GM19468 (cell line): ENCODE measurements at regions not wholly inside any gene's neighbourhood (a gene's known extent, or its start where the extent isn't known, plus 50 kb on each side); places are given as distances from the start of the nearest gene placed in this dataset.

Experiments used
- ATAC-seq: cut with Tn5 transposase; IDR thresholded peaks from one replicate; pipeline ENCODE4 v1.9.1; 2021; ENCODE audit warnings: mild to moderate bottlenecking, moderate library complexity, moderate number of reproducible peaks; ENCODE audit not compliant: unreplicated experiment; ENCODE audit errors: extremely low read depth

DNA sequence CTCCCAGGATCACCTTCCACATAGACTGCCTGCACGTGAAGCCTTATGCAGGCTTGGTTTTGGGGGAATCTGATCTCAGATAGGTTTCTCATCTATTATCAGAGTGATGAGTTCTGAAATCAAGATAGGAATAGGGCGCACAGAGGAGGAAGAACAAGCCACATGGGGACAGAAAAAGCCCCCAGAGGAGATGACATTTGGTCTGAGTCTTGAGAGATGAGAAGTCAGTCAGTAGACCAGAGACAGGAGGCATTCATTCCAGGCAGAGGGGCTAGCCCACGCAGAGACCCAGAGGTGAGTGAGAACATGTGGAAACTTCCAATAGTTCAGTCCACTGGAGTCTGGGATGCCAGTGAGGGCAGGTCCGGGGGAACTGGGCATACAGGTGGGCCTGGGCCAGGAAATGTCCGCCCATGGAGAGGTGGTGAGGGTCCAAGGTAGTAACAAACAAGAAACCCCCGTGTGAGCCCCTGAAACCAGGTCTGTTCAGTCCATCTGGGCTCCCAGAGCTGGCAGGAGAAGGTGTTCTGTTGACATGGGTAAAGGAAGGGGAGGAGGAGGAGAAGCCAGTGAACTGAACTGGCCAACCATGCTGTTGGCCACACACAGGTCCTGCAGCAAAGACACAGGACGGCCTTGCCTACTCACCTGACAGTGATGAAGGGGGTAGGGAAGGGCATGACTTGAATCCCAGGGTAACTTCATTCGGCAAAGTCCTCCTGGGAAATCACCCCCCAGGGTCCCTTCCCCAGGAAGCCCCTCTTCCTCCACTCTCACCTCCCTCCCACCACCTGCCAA, 69.3 kb upstream of the SMNDC1 start:
- ATAC-seq = no peak

DNA sequence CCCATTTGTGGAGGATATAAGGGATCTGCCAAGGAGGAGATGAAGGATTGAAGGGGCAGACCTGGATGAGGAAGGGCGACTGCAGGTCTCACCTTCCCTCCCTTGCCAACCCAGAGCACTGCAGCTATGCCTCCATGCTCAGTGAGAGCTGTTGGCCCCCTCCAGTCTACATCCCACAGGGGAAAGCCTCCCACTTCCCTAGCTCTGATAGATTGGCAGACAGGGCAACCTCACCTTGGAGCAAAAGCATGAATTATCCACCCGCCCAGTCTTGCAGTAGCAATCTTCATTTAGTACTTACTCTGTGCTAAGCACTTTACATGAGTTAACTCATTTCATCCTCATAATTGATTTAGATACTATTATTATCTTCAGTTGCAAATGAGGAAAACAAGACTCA, 70.4 kb upstream of the SMNDC1 start:
- no peak for ATAC-seq

DNA sequence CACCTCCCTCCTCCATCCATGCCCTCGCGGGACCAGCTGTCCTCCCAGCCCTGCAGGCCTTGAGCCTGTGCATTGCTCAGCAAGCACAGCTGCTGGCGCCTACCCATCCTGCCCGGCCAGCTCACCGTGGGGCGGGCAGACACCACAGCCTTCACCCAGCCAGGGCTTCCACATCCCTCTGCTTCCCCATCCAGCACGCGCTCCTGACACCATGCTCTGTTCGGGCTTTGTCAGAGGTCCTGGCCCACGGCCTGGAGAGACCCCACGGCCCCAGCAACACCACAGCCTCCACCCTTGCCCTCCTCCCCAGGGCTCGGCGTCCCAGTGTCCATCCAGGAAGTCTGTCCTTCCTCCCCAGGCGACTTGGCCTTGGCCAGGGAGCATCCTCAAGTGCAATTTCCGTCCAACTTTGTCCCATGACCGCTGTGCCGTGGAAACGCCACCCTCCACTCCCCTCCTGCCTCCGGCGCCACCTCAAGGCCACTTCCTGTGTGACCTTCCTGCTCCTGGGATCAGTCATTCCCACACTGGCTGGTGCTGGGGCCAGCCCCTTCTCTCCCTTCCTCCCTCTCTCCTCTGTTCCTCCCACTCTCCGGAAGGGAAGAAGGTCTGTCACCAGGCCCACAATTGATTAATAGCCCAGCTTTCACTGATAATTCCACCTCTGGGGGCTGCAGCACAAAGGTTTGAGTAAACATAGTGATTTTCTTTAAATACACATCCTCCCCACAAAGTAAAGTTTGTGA, 71.5 kb upstream of the SMNDC1 start:
- no peak for ATAC-seq

DNA sequence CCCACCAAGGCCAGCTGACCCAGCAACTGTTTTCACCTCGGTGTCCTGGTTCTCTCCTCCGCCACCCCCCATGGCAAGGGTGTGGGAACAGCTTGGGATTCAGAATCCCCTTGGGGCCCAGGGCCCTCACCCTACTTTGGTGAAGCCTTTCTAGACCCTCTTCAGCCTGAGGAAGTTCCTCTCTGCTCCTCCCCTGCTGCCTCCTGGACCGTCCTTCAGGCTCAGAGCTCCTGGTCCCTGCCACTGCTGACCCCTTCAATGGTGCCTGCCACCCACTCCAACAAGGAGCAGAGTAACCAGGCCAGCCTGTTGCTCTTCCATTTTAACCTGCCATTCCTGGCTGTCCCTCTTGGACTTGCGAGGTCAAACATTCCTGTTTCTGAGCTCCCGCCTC, 72.0 kb upstream of the SMNDC1 start:
- no peak for ATAC-seq

DNA sequence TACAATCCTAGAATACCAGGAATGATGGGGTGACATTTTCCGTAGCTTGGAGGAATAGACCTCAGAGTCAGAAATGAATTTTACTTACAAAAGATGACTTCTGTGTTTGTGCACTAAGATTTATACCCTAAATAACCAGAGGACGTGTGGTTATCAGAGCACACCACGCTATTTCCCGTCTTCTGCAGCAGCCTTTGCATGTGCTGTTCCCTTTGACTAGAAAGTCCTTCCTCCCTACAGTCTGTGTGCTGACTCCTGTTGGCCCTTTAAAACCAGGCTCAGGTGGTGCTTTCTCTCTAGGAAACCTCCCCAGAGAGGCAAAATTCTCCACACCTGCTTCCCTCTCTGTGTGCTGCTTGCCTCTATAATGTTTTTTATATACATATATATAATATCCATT, 73.3 kb upstream of the SMNDC1 start:
- no peak for ATAC-seq

DNA sequence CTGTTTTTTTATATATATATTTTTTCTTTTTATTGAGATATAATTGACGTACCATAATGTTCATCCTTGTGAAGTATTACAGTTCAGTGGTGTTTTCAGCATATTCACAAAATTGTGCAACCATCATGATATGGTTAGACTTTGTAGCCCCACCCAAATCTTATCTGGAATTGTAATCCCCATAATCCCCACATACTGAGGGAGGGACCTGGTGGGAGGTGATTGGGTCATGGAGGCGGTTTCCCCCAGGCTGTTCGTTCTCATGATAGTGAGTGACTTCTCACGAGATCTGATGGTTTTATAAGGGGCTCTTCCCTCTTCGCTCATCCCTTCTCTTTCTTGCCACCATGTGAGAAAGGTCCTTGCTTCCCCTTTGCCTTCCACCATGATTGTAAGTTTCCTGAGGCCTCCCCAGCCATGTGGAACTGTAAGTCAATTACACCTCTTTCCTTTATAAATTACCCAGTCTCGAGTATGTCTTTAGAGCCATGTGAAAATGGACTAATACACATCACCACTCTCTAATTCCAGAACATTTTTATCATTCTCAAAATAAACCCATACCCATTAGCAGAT, 73.9 kb upstream of the SMNDC1 start:
- no peak for ATAC-seq

DNA sequence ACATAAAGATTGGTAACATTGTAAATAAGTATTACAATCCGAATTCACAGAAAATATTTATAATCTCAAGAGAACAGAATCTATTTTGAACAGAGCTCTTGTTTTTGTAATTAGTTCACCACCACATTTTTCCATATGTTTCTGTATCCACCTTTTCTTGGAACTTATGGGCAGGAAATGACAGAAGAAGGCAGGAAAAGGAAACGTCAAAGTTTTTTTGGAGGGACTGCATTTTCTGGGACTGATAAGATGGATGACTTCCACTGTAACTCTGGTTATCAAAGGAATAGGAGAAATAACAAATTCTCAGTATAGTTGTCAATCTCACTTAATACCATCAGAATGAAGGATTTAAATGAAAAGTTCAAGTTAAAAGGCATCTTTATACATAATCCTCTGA, 75.1 kb upstream of the SMNDC1 start:
- ATAC-seq = no peak

DNA sequence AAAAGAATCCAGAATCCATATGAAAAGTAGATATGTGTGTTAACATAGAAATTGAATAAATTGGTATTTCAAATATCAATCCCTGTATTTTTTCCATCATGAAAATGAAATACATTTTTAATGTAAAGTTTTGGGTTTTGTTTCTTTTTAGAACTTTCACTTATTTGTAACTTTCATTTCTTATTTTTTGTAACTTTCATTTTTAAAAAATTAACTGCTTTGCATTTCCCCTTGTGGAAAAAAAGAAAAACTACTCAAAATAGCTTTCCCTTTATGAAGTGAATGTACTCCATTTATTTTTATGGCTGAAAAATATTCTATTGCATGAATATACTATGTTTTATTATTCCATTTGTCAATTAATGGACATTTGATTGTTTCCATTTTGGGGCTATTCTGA, 75.6 kb upstream of the SMNDC1 start:
- ATAC-seq = no peak

DNA sequence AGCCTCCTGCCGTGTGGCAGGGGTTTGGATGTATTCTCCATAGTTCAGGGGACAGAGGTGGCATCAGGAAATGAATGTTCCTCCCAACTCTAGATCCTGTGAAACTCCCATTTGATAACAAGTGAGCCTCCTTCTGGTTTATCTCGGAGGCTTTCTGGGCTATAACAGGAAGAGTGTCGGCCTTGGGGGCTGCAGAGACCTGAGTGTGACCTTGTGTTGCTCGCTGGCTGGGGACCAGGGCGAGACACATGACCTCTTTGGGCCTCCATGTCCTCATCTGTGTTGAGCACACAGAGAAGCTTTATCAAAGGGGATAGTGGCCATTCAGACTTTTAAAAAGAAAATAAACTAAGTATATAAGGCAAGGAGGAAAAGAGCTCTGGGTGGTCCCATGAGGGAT, 78.0 kb upstream of the SMNDC1 start:
- no peak for ATAC-seq

DNA sequence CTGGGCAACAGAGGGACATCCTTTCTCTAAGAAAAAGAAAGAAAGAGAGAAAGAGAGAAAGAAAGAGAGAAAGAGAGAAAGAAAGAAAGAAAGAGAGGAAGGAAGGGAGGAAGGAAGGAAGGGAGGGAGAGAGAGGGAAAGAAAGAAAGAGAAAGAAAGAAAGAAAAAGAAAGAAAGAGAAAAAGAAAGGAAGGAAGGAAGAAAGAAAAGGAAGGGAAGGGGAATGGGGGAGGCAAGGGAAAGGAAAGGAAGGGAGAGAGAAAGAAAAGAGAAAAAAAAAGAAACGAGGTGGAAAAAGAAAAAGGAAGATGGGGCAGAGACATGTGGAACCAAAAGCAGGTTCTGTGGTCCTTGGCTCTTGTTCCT, 82.9 kb upstream of the SMNDC1 start:
- no peak for ATAC-seq

DNA sequence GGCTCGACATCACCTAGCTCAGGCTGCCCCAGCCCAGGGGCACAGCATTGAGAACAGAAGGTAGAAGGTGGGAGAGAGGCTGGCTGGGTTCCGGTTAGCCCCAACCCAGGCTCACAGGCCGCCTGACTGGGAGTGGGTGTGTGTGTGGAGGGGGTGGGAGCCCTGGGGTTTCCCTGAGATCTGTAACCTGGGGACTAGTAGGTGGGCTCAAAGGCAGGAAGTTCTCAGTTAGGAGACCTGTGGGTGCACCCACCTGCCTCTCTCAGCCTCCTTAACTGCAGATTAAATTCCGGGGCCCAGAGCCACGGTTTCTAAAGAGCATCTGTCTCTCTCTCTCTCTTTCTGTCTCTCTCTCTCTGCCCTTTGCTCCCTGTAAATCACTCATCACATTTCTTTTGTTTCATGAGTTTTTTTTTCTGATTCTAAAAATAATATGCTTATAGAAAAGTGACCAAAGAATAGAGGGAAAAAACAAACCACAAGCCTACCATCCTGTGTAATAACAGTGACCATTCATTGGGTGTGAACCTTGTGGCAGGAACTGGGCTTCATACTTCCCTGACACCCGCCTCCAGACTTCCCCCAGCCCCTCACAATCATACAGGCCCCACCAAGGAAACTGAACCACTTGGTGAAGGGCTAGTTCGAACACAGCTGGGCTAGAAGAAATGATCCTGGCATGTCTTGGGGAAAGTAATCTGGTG, 83.4 kb upstream of the SMNDC1 start:
- peak; percentile 75 for ATAC-seq

DNA sequence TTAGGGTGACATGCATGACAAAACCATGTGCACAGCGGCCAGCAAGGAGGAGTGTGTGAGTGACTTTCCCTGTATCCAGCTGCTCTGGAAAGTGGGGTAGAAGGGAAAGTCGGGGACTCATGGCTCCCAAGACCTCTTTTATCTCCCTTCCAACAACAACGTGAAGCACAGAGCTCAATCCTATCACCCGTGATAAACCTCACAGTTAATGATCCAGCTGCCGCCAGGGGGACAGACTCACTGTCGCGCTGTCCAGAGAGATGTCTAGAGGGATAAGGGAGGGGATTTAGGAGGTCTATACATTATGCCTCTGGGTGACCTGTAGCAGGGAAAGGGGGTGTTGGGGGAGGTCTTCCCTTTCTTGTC, 84.0 kb upstream of the SMNDC1 start:
- ATAC-seq = no peak

DNA sequence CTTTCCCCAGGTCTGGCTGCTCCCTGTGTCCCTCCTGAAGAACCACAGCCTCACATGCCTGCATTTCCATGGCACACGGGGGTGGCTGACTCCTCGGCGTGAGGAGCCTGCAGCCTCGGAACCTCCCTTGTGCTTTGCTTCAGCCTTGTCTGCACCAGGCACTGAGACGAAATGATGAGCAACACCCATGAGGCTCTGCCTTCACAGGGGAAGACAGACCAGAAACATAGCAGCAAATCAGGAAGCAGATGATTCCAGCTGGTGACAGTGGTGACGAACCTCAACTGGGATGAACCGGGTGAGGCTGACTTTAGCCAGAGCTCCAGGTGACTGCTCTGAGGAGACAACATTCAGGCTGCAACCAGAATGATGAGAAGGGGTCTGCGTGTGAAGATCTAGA, 84.5 kb upstream of the SMNDC1 start:
- no peak for ATAC-seq

DNA sequence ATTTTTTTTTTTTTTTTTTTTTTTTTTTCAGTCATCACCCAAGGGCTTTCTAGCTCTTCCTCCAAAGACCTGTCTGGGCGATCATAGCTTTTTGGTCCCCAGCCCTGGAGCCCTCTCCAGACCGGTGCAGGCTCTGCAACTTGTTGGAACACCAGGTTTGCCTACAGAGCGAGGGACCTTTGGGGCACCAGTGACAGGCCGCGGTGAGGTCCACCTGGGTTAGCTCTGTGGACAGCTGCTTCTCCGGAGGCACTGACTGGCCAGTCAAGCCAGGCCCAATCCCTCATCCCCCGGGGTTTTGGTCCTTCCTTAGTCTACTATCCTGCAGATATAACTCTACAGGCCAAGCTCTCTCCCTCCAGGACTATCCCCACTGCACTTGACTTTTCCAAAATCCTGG, 86.8 kb upstream of the SMNDC1 start:
- ATAC-seq = no peak

DNA sequence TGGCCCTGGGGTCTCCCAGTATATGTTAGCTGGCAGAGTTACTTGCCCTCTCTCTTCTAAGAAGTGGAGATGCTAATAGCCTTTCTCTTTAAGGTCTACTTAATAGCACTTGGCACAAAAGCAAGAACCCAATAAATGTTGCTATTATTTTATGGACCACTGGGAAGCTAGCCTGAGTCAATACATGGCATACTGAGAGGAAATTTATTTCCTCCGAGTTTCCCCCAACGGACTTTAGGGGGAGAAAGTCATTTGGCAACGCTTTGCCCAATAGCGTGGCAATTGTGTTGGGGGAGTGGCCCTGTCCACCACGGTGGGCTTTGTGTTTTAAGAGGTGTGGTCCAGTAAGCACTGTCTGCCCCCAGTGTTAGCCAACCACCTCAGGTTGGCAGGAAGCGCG, 87.4 kb upstream of the SMNDC1 start:
- ATAC-seq = no peak

DNA sequence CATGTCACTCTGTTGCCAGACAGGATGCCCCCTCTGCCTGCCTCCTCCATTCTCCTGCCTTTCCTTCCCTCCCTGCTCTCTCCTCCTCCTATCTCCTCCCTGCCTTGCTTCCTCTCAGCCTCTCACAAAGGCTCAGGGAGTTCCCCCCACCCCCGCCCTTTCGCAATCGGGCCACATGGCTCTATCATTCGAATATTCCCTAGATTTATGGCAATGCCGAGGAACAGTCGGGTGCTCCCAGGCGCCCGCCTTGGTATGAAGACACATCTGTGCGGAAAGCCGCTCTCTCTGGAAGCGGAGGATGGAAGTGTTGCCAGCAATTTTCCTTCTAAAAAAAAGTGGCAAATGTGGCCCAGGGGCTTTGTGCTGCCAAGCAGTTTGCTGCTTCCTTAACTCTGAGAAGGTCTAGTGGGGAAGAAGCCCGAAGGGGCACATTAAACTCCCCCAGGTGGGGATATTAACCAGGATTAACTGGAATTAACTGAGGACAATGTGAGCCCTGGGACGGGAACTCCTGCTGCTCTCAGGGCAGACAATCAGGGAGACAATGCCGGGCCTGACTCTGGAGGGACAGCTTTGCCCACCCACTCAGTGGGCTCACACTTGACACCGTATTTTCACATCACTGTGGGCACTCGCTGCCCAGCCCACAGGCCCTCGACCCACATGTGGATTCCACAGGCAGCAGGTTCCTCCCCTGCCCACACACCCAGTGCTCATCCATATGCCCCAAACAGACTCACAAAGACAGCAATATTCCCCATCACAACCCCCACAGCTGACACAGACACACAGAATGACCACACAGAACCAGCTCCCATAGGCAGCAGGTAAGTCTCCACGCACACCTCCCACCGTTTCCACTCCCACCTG, 88.4 kb upstream of the SMNDC1 start:
- no peak for ATAC-seq

DNA sequence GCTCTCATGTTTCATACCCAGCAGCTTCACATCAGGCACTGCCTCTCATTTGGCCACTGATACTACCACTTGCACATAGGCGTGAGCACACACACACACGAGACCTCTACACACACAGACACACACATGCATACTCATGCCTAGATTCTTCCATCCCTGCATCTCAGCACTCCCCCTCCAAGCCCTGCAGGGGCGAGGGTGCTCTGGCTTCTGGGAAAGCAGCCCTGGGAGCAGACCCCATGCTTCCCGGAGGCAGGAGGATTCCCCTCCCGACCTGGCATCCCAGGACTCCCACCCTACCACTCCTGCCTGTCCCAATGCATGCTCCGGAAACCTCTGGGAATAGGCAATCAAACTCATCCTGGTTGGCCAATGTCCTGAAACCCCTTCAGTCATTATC, 89.1 kb upstream of the SMNDC1 start:
- ATAC-seq = no peak

DNA sequence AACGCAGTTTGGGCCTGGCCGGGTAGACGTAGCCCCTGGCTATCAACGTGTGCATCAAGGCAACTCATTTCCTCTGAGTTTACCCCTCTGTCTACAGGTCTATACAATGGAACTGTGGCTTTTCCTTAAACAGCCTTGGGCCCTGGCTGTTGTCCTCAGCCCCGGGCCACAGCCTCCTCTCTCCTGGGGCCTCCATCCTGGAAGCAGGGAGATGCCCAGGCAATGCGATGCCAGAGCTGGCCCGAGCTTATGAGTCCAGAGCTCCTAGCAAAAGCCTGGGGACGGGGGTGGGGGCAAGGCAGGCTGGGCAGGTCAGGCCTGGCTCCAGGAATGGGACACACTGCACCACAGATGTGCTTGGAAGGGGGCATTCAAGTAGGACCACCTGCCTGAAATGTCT, 89.6 kb upstream of the SMNDC1 start:
- no peak for ATAC-seq

DNA sequence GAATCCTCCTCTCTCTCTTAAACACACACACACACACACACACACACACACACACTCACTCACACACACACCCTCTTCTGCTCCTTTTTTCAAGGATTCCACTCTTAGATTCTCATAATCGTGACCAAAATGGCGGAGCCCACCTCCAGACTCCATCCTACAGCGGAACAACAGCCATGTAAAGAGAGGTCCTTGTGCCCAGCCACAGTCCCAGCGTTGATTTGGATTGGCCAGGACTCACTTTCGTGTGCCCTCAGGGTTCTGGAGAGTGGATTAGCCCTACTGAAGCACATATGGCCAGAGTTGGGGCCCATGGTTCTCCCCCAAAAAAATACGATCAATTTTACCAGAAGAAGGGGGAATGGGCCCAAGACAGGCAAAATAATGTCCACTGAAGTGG, 90.2 kb upstream of the SMNDC1 start:
- ATAC-seq = no peak
